Psoas muscle (tissue), 7 donors: ENCODE measurements at regions not wholly inside any gene's neighbourhood (a gene's known extent, or its start where the extent isn't known, plus 50 kb on each side); places are given as distances from the start of the nearest gene placed in this dataset.

ENCODE experiments used
- ATAC-seq, 4 donors: fragments of 200-7000 bp; cut with Tn5 transposase; one replicate each; pipeline ENCODE4 v1.9.1; 2020; ENCODE audit warnings: moderate library complexity in 3 of 4, mild to moderate bottlenecking in 2 of 4
- DNase-seq, 2 donors: peaks; one replicate each; pipeline ENCODE4 v3.0.0-alpha.2; 2020
- H3K27ac ChIP-seq: fragments of 200-600 bp; one replicate; pipeline ENCODE4 v1.8.0; 2022
- H3K27me3 ChIP-seq, 3 donors: fragments of 200-600 bp in 1 of 3; one replicate each; pipeline versions ENCODE4 v1.6.1 to v1.8.0; 2013 to 2022; ENCODE audit warnings: low read length in 2 of 3, mild to moderate bottlenecking in 2 of 3, moderate library complexity in 1 of 3; ENCODE audit not compliant: insufficient read depth in 3 of 3
- H3K36me3 ChIP-seq, 2 donors: fragments of 200-600 bp in 1 of 2; one replicate each; pipeline versions ENCODE4 v1.6.1 to v1.8.0; 2013 to 2022; ENCODE audit warnings: low read depth in 1 of 2, mild to moderate bottlenecking in 1 of 2, moderate library complexity in 1 of 2; ENCODE audit not compliant: insufficient read depth in 1 of 2
- H3K4me1 ChIP-seq: fragments of 200-600 bp; one replicate; pipeline ENCODE4 v1.8.0; 2022
- H3K4me3 ChIP-seq: fragments of 200-600 bp; one replicate; pipeline ENCODE4 v1.8.0; 2022; ENCODE audit warnings: mild to moderate bottlenecking
- H3K9me3 ChIP-seq: fragments of 200-600 bp; one replicate; pipeline ENCODE4 v1.8.0; 2022
- CTCF ChIP-seq: fragments of 200-600 bp; IDR thresholded peaks from one replicate; pipeline ENCODE4 v1.8.0; 2022; ENCODE audit warnings: antibody characterized with exemption
- WGBS, 3 donors: extraction: QIAGEN DNeasy Blood & Tissue Kit; methylation state at CpG; one replicate each; pipeline versions ENCODE4 v1.1.6 to v1.1.7; 2013; 5-methylcytosine and 5-hydroxymethylcytosine counted together
- intact Hi-C, 2 donors: fragments of 100-400 bp; cut with DNase I; formaldehyde crosslinking; loops; one replicate each; pipeline versions ENCODE4 v1.11.0 to v1.14.2; 2022
- donor health status: healthy with polysubstance abuse.
- donor health status: DM: no; HTN: no; CAD: no; lungs with moderate emphysema.
- donor health status: Bipolar disorder and iron deficiency.
- donor health status: healthy.
- donor health status: DM: yes; HTN: yes; CAD: no.
- donor health status: DM: no; HTN: no; CAD: no.
- donor health status: DM: yes; HTN: yes; CAD: no.

- H3K27ac ChIP-seq = no peak overlapping the region
- H3K27me3 ChIP-seq = no peaks in the 10 kb centered on the region
- H3K4me3 ChIP-seq = no peak overlapping the region
- no peaks in the 10 kb centered on the region for H3K36me3 ChIP-seq
- 46 to 64% (median 55%) methylated on average over 3 of the region's 3 CpGs for WGBS, 3 donors
- ATAC-seq = no peak
- no peak for DNase-seq
- H3K9me3 ChIP-seq = no peaks in the 10 kb centered on the region
- no peaks in the 10 kb centered on the region for H3K4me1 ChIP-seq
- intact Hi-C loops = no loop called here
- TF ChIP-seq CTCF = no peak
Measured at GRCh38 chr3:181906338-181906737, 194.6 kb downstream of the SOX2 start.

- no peak for ATAC-seq
- DNase-seq = no peak
- intact Hi-C loops = no loop called here
Measured at GRCh38 chr3:181909241-181909640, 197.5 kb downstream of the SOX2 start.

GRCh38 chr3:181912384-181912783 is 200.7 kb downstream of the SOX2 start:
- WGBS, 3 donors = 74 to 80% (median 77%) methylated on average over 4 of the region's 4 CpGs

More at GRCh38 chr3:181909241-181909640, 197.5 kb downstream of the SOX2 start:
- Histone ChIP-seq H3K36me3 (no peaks in the 10 kb centered on the region), H3K4me1 (no peaks in the 10 kb centered on the region), H3K27me3 (no peaks in the 10 kb centered on the region), H3K9me3 (no peaks in the 10 kb centered on the region), H3K27ac (no peak overlapping the region), H3K4me3 (no peak overlapping the region)
- no peak for TF ChIP-seq CTCF
- 73 to 78% (median 74%) methylated on average over 2 of the region's 2 CpGs for WGBS, 3 donors

GRCh38 chr3:181913254-181913653 is 201.5 kb downstream of the SOX2 start:
- Histone ChIP-seq H3K4me3 (no peak overlapping the region), H3K4me1 (no peaks in the 10 kb centered on the region), H3K27ac (no peak overlapping the region), H3K36me3 (no peaks in the 10 kb centered on the region), H3K27me3 (no peaks in the 10 kb centered on the region), H3K9me3 (no peaks in the 10 kb centered on the region)
- intact Hi-C loops = no loop called here
- ATAC-seq (no peak), DNase-seq (no peak)
- WGBS, 3 donors = 62 to 67% (median 62%) methylated on average over 2 of the region's 2 CpGs
- TF ChIP-seq CTCF = no peak

More at GRCh38 chr3:181912384-181912783, 200.7 kb downstream of the SOX2 start:
- no peaks in the 10 kb centered on the region for H3K4me1 ChIP-seq
- no peak for ATAC-seq
- H3K4me3 ChIP-seq = no peak overlapping the region
- intact Hi-C loops = no loop called here
- H3K9me3 ChIP-seq = no peaks in the 10 kb centered on the region
- no peak for DNase-seq
- H3K27ac ChIP-seq = no peak overlapping the region
- no peak for TF ChIP-seq CTCF
- H3K36me3 ChIP-seq = no peaks in the 10 kb centered on the region
- H3K27me3 ChIP-seq = no peaks in the 10 kb centered on the region

GRCh38 chr3:181915551-181915950 is 203.8 kb downstream of the SOX2 start:
- Histone ChIP-seq H3K4me3 (no peak overlapping the region), H3K4me1 (no peaks in the 10 kb centered on the region), H3K27ac (no peak overlapping the region), H3K27me3 (no peaks in the 10 kb centered on the region), H3K36me3 (no peaks in the 10 kb centered on the region), H3K9me3 (no peaks in the 10 kb centered on the region)
- TF ChIP-seq CTCF = no peak
- ATAC-seq (no peak), DNase-seq (no peak)
- intact Hi-C loops = no loop called here
- WGBS, 3 donors = 44 to 50% (median 44%) methylated on average over 6 of the region's 6 CpGs
